ENCODE measurements at regions not wholly inside any gene's neighbourhood (a gene's known extent, or its start where the extent isn't known, plus 50 kb on each side); places are given as distances from the start of the nearest gene placed in this dataset.

- TF ChIP-seq ATF2 (CRISPR knock-in tag; IDR thresholded peaks at IDR 0.05; ENCODE audit: borderline replicate concordance, low read depth) (no peak), MAX (CRISPR knock-in tag; IDR thresholded peaks at IDR 0.05) (no peak), ELF4 (CRISPR knock-in tag; IDR thresholded peaks at IDR 0.05; ENCODE audit: low read depth) (no peak), ESRRA (CRISPR knock-in tag; IDR thresholded peaks at IDR 0.05; ENCODE audit: borderline replicate concordance) (no peak), CTCF (IDR thresholded peaks at IDR 0.05) (no peak), FOXK1 (CRISPR knock-in tag; IDR thresholded peaks at IDR 0.05) (no peak), USF2 (CRISPR knock-in tag; IDR thresholded peaks at IDR 0.05) (no peak), JUN (CRISPR knock-in tag; IDR thresholded peaks at IDR 0.05) (no peak), NFE2L1 (CRISPR knock-in tag; IDR thresholded peaks at IDR 0.05) (no peak), FOXP1 (CRISPR knock-in tag; IDR thresholded peaks at IDR 0.05; ENCODE audit: borderline replicate concordance) (no peak), CBFB (CRISPR knock-in tag; IDR thresholded peaks at IDR 0.05; ENCODE audit: low read depth) (no peak), NFYB (CRISPR knock-in tag; conservative IDR thresholded peaks at IDR 0.05; ENCODE audit: low read depth) (no peak), ZNF138 (CRISPR knock-in tag; conservative IDR thresholded peaks at IDR 0.05) (no peak), TEAD1 (CRISPR knock-in tag; IDR thresholded peaks at IDR 0.05) (no peak)
Observed at GRCh38 chr2:150570712-150571111, 83.2 kb upstream of the RND3 start.

Data from WTC11 (cell line).